22Rv1 (cell line): ENCODE measurements at regions not wholly inside any gene's neighbourhood (a gene's known extent, or its start where the extent isn't known, plus 50 kb on each side); places are given as distances from the start of the nearest gene placed in this dataset.
"Not testable (repeated sequence)": the region's sequence is repeated elsewhere in the genome, so short reads cannot be mapped to it uniquely, and the experiment has no call there.

Experiments
- ZFX ChIP-seq: fragments of 450-650 bp; IDR thresholded peaks from 2 replicates; pipeline ENCODE4 v1.6.1; 2017; ENCODE audit warnings: antibody characterized with exemption, borderline replicate concordance
- TF ChIP-seq, protein P1 (sequence below): fragments of 450-650 bp; IDR thresholded peaks from 2 replicates; pipeline ENCODE4 v1.5.1; 2017; ENCODE audit warnings: mild to moderate bottlenecking

DNA sequence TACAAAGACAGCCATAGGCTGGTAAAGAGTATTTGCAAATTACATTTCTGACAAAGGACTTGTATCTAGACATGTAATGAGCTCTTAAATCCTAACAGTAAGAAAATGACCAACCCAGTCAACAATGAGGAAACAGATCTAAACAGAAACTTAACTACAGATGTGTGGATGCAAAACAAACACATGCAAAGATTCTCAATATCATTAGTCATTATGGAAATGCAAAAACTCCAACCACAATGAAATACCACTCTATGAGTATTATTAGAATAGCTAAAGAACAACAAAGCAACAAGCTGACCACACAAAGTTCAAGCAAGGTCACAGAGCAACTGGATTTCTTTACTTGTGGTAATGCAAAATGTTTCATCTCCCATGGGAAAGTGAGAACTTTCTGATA lies 275.3 kb upstream of the DPP6 start:
- TF ChIP-seq, protein P1, sequence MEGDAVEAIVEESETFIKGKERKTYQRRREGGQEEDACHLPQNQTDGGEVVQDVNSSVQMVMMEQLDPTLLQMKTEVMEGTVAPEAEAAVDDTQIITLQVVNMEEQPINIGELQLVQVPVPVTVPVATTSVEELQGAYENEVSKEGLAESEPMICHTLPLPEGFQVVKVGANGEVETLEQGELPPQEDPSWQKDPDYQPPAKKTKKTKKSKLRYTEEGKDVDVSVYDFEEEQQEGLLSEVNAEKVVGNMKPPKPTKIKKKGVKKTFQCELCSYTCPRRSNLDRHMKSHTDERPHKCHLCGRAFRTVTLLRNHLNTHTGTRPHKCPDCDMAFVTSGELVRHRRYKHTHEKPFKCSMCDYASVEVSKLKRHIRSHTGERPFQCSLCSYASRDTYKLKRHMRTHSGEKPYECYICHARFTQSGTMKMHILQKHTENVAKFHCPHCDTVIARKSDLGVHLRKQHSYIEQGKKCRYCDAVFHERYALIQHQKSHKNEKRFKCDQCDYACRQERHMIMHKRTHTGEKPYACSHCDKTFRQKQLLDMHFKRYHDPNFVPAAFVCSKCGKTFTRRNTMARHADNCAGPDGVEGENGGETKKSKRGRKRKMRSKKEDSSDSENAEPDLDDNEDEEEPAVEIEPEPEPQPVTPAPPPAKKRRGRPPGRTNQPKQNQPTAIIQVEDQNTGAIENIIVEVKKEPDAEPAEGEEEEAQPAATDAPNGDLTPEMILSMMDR = not testable (repeated sequence)
- TF ChIP-seq ZFX = not testable (repeated sequence)
